Endodermal cell (in vitro differentiated cells): ENCODE measurements at regions not wholly inside any gene's neighbourhood (a gene's known extent, or its start where the extent isn't known, plus 50 kb on each side); places are given as distances from the start of the nearest gene placed in this dataset.

Source experiments
- DNase-seq: peaks from one replicate; pipeline ENCODE4 v3.0.0-alpha.2; 2017
- H3K27ac ChIP-seq: 2 replicates; pipeline ENCODE4 v1.5.1; 2013; ENCODE audit warnings: mild to moderate bottlenecking, low read depth, low read length, moderate library complexity
- H3K27me3 ChIP-seq: 2 replicates; pipeline ENCODE4 v1.6.1; 2013; ENCODE audit warnings: mild to moderate bottlenecking, low read length, moderate library complexity; ENCODE audit not compliant: insufficient read depth, control insufficient read depth, poor library complexity, severe bottlenecking
- H3K36me3 ChIP-seq: 2 replicates; pipeline ENCODE4 v1.7.0; 2013; ENCODE audit warnings: mild to moderate bottlenecking, low read length, moderate library complexity; ENCODE audit not compliant: control insufficient read depth, insufficient read depth
- H3K4me1 ChIP-seq: one replicate; pipeline ENCODE4 v1.7.0; 2013; ENCODE audit warnings: low read length; ENCODE audit not compliant: control insufficient read depth, insufficient read depth
- H3K4me3 ChIP-seq: 2 replicates; pipeline ENCODE4 v1.5.1; 2013; ENCODE audit warnings: mild to moderate bottlenecking, low read length, moderate library complexity
- H3K9ac ChIP-seq: 2 replicates; pipeline ENCODE4 v1.6.1; 2013; ENCODE audit warnings: mild to moderate bottlenecking, low read length, moderate library complexity; ENCODE audit not compliant: poor library complexity, severe bottlenecking; ENCODE audit errors: extremely low read depth
- H3K9me3 ChIP-seq: 2 replicates; pipeline ENCODE4 v1.6.1; 2013; ENCODE audit warnings: mild to moderate bottlenecking, low read length, moderate library complexity; ENCODE audit not compliant: control insufficient read depth
- H3K27ac Mint-ChIP-seq: 2 replicates; pipeline ENCODE4 v1.8.0; 2020; ENCODE audit warnings: mixed read lengths
- H3K27me3 Mint-ChIP-seq: 2 replicates; pipeline ENCODE4 v1.8.0; 2021; ENCODE audit warnings: mild to moderate bottlenecking, mixed read lengths; ENCODE audit not compliant: insufficient read depth
- H3K36me3 Mint-ChIP-seq: 2 replicates; pipeline ENCODE4 v1.8.0; 2020; ENCODE audit warnings: low read depth, mixed read lengths
- H3K4me1 Mint-ChIP-seq: 2 replicates; pipeline ENCODE4 v1.8.0; 2020; ENCODE audit warnings: mixed read lengths
- H3K4me3 Mint-ChIP-seq: 2 replicates; pipeline ENCODE4 v1.8.0; 2020; ENCODE audit warnings: mild to moderate bottlenecking, moderate library complexity, mixed read lengths
- H3K9me3 Mint-ChIP-seq: 2 replicates; pipeline ENCODE4 v1.8.0; 2020; ENCODE audit warnings: mild to moderate bottlenecking, mixed read lengths
- CTCF ChIP-seq: fragments of 200-600 bp; sonication (generic); conservative IDR thresholded peaks from 2 replicates; pipeline ENCODE4 v1.5.0; 2021; ENCODE audit warnings: antibody characterized with exemption, mild to moderate bottlenecking
- WGBS, 2 experiments: methylation state at CpG; one replicate each; pipeline versions ENCODE4 v1.1.5 to v1.1.7; 2013; ENCODE audit warnings: missing lambda C conversion rate in 2 of 2, mixed read lengths in 1 of 2; ENCODE audit not compliant: insufficient coverage in 1 of 2, insufficient read length in 1 of 2; 5-methylcytosine and 5-hydroxymethylcytosine counted together

GRCh38 chr7:83870515-83870914 is 221.6 kb upstream of the SEMA3E start:
- Mint-ChIP-seq H3K4me1 (peaks cover 1% of the 10 kb centered on the region), H3K27me3 (no peaks in the 10 kb centered on the region), H3K4me3 (no peak overlapping the region), H3K36me3 (peaks cover 9% of the 10 kb centered on the region), H3K27ac (no peak overlapping the region), H3K9me3 (peaks cover 4% of the 10 kb centered on the region)
- Histone ChIP-seq H3K9ac (no peak overlapping the region), H3K4me1 (no peaks in the 10 kb centered on the region), H3K36me3 (no peaks in the 10 kb centered on the region), H3K27me3 (no peaks in the 10 kb centered on the region), H3K9me3 (peaks cover 12% of the 10 kb centered on the region), H3K4me3 (no peak overlapping the region), H3K27ac (no peak overlapping the region)
- WGBS, 2 experiments: 75 to 97% methylated on average over 1 of the region's 1 CpG
- no peak for TF ChIP-seq CTCF
- DNase-seq: no peak

DNA sequence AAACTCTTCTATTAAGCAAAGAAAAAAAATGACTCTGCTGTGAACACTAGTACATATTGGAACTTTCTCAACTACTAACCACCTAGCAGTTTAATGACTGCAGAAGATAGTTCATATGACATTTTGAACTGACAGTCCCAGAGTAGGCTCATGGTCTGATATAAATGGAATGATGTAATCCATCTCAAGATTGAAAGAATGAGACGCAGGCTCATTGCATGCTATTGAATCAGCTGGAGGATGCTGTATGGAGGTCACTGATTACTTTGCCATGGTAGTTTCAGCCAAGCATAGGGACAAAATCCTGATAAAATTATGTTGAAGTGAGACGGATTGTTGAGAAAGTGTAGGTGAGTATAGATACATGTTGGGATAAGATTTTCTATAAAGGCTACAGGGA is 217.6 kb upstream of the SEMA3E start:
- H3K27ac Mint-ChIP-seq: no peak overlapping the region
- H3K9me3 Mint-ChIP-seq: no peaks in the 10 kb centered on the region
- H3K4me3 Mint-ChIP-seq: no peak overlapping the region
- no peak overlapping the region for H3K9ac ChIP-seq
- DNase-seq: no peak
- 79 to 91% methylated on average over 2 of the region's 2 CpGs for WGBS, 2 experiments
- no peaks in the 10 kb centered on the region for H3K27me3 ChIP-seq
- H3K4me1 Mint-ChIP-seq: no peaks in the 10 kb centered on the region
- no peaks in the 10 kb centered on the region for H3K9me3 ChIP-seq
- no peaks in the 10 kb centered on the region for H3K4me1 ChIP-seq
- no peak for TF ChIP-seq CTCF
- H3K4me3 ChIP-seq: no peak overlapping the region
- peaks cover 4% of the 10 kb centered on the region for H3K36me3 Mint-ChIP-seq
- no peak overlapping the region for H3K27ac ChIP-seq
- H3K27me3 Mint-ChIP-seq: no peaks in the 10 kb centered on the region
- no peaks in the 10 kb centered on the region for H3K36me3 ChIP-seq

- TF ChIP-seq CTCF: no peak
- H3K9me3 ChIP-seq: no peaks in the 10 kb centered on the region
- no peak overlapping the region for H3K9ac ChIP-seq
- H3K36me3 ChIP-seq: no peaks in the 10 kb centered on the region
- no peaks in the 10 kb centered on the region for H3K4me1 ChIP-seq
- Mint-ChIP-seq H3K27ac (no peak overlapping the region), H3K36me3 (no peaks in the 10 kb centered on the region), H3K4me1 (peaks cover 1% of the 10 kb centered on the region), H3K4me3 (no peak overlapping the region), H3K27me3 (no peaks in the 10 kb centered on the region), H3K9me3 (no peaks in the 10 kb centered on the region)
- H3K27ac ChIP-seq: no peak overlapping the region
- no peaks in the 10 kb centered on the region for H3K27me3 ChIP-seq
- DNase-seq: no peak
- no peak overlapping the region for H3K4me3 ChIP-seq
- 94% methylated on average over 2 of the region's 2 CpGs; no CpG with 5 or more reads in 1 of the 2 experiments for WGBS, 2 experiments
These were observed 215.6 kb upstream of the SEMA3E start for GRCh38 chr7:83864551-83864950.
